ENCODE measurements at regions not wholly inside any gene's neighbourhood (a gene's known extent, or its start where the extent isn't known, plus 50 kb on each side); places are given as distances from the start of the nearest gene placed in this dataset.

DNA sequence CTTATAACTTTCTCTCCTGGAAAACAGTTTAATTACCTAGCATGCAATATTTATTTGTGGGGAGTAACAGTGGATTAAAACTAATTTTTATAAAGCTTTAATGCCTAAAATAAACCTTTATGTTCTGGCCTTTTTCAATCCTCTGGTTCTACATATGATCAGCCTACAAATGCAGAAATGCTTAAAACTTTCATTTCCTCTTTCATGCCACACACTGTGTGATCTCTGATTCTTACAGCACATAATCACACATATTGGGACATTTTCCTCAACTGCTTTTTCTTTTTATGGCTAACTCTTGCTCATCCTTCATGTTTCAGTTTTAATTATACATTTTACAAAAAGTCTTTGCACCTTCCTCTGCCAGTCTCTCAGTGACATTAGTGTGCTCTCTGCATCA, 910.8 kb upstream of the SLITRK6 start:
- TF ChIP-seq NFIC (IDR thresholded peaks at IDR 0.05) (no peak), CREB1 (IDR thresholded peaks at IDR 0.05; ENCODE audit: low read depth) (no peak), CEBPB (IDR thresholded peaks at IDR 0.05) (no peak), TAF1 (IDR thresholded peaks at IDR 0.05; ENCODE audit: low read depth) (no peak)

DNA sequence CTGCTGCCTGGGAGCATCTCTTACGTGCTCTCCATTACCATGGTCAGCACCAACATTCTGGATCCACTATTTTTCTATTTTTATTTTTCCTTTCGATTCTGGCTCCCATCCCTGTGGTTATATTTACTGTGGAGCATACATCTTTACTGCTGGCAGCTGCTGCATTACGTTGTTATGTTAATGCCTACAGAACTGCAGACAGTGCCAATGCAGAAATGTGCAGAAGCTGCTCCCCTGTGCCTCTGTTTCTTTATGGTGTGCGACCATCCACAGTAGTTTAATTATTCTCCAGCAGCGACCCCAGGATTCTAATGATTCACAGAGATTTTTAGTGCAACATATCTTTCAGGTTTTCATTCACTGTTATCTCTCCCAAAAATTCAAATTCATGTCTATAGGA, 911.7 kb upstream of the SLITRK6 start:
- TF ChIP-seq YY1 (IDR thresholded peaks at IDR 0.05; ENCODE audit: low read depth) (no peak), EGR1 (IDR thresholded peaks at IDR 0.05) (no peak), RAD21 (IDR thresholded peaks at IDR 0.05; ENCODE audit: low read depth) (no peak), TAF1 (IDR thresholded peaks at IDR 0.05; ENCODE audit: low read depth) (no peak), EP300 (IDR thresholded peaks at IDR 0.05; ENCODE audit: borderline replicate concordance) (no peak), TEAD4 (IDR thresholded peaks at IDR 0.05) (no peak), FOXM1 (IDR thresholded peaks at IDR 0.05; ENCODE audit: borderline replicate concordance, low read depth) (no peak), CEBPB (IDR thresholded peaks at IDR 0.05) (no peak)

DNA sequence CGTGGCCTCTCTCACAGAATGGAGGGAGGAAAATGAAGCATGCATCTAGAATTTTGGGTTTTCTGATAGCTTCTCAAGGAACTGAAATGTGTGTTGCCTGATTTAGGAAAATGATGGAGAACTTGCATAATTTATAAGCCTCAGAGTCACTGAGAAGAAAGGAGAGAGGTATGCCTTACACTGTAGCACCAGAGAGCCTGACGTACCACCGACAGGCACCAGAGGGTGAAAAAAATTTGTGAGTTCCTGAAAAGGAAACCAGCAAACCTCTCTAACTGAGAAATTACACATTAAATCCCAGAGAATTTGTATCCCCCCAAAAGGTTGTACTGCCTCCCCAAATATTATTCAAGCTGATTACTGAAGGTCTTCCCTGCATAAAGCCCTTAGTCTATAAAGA, 915.3 kb upstream of the SLITRK6 start:
- no peak for TF ChIP-seq RAD21 (IDR thresholded peaks at IDR 0.05; ENCODE audit: low read depth)
- no peak for TF ChIP-seq YY1 (IDR thresholded peaks at IDR 0.05; ENCODE audit: low read depth)
- TF ChIP-seq, protein P1, sequence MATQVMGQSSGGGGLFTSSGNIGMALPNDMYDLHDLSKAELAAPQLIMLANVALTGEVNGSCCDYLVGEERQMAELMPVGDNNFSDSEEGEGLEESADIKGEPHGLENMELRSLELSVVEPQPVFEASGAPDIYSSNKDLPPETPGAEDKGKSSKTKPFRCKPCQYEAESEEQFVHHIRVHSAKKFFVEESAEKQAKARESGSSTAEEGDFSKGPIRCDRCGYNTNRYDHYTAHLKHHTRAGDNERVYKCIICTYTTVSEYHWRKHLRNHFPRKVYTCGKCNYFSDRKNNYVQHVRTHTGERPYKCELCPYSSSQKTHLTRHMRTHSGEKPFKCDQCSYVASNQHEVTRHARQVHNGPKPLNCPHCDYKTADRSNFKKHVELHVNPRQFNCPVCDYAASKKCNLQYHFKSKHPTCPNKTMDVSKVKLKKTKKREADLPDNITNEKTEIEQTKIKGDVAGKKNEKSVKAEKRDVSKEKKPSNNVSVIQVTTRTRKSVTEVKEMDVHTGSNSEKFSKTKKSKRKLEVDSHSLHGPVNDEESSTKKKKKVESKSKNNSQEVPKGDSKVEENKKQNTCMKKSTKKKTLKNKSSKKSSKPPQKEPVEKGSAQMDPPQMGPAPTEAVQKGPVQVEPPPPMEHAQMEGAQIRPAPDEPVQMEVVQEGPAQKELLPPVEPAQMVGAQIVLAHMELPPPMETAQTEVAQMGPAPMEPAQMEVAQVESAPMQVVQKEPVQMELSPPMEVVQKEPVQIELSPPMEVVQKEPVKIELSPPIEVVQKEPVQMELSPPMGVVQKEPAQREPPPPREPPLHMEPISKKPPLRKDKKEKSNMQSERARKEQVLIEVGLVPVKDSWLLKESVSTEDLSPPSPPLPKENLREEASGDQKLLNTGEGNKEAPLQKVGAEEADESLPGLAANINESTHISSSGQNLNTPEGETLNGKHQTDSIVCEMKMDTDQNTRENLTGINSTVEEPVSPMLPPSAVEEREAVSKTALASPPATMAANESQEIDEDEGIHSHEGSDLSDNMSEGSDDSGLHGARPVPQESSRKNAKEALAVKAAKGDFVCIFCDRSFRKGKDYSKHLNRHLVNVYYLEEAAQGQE (IDR thresholded peaks at IDR 0.05; ENCODE audit: low read depth): no peak
- TF ChIP-seq, protein P2, sequence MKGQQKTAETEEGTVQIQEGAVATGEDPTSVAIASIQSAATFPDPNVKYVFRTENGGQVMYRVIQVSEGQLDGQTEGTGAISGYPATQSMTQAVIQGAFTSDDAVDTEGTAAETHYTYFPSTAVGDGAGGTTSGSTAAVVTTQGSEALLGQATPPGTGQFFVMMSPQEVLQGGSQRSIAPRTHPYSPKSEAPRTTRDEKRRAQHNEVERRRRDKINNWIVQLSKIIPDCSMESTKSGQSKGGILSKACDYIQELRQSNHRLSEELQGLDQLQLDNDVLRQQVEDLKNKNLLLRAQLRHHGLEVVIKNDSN (IDR thresholded peaks at IDR 0.05): no peak
- TF ChIP-seq NFIC (IDR thresholded peaks at IDR 0.05): no peak
- TF ChIP-seq TAF1 (IDR thresholded peaks at IDR 0.05; ENCODE audit: low read depth): no peak
- TF ChIP-seq EP300 (IDR thresholded peaks at IDR 0.05; ENCODE audit: borderline replicate concordance): no peak
- no peak for TF ChIP-seq EGR1 (IDR thresholded peaks at IDR 0.05)
- TF ChIP-seq CREB1 (IDR thresholded peaks at IDR 0.05; ENCODE audit: low read depth): no peak
- TF ChIP-seq TEAD4 (IDR thresholded peaks at IDR 0.05): no peak
- no peak for TF ChIP-seq TCF12 (IDR thresholded peaks at IDR 0.05; ENCODE audit: low read depth)

DNA sequence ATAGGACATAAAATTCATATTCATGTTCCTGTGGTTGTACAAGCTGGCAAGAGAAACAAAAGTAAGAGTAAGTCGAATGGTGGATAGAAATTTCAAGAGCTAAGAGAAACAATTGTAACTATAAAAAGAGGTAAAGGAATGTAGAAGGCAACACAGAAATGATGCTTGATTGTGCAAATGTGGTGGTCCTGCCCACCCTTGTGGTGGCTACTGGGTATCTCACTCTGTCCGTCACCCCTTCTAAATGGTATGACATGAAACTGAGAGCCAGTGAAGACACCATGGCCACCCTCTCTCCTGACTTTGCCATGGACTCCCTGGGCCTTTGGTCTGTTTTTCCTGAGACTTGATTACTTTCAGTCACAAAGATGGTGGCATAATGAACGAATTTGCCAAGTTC, 925.9 kb upstream of the SLITRK6 start:
- no peak for TF ChIP-seq TAF1 (IDR thresholded peaks at IDR 0.05; ENCODE audit: low read depth)
- TF ChIP-seq ZBTB7A (IDR thresholded peaks at IDR 0.05; ENCODE audit: low read depth): no peak
- TF ChIP-seq EP300 (IDR thresholded peaks at IDR 0.05; ENCODE audit: borderline replicate concordance): no peak
- TF ChIP-seq CREB1 (IDR thresholded peaks at IDR 0.05; ENCODE audit: low read depth): no peak
- TF ChIP-seq CEBPB (IDR thresholded peaks at IDR 0.05): no peak
- TF ChIP-seq EGR1 (IDR thresholded peaks at IDR 0.05): no peak
- TF ChIP-seq RAD21 (IDR thresholded peaks at IDR 0.05; ENCODE audit: low read depth): peak; percentile 27
- TF ChIP-seq, protein P3, sequence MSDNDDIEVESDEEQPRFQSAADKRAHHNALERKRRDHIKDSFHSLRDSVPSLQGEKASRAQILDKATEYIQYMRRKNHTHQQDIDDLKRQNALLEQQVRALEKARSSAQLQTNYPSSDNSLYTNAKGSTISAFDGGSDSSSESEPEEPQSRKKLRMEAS (IDR thresholded peaks at IDR 0.05): no peak

DNA sequence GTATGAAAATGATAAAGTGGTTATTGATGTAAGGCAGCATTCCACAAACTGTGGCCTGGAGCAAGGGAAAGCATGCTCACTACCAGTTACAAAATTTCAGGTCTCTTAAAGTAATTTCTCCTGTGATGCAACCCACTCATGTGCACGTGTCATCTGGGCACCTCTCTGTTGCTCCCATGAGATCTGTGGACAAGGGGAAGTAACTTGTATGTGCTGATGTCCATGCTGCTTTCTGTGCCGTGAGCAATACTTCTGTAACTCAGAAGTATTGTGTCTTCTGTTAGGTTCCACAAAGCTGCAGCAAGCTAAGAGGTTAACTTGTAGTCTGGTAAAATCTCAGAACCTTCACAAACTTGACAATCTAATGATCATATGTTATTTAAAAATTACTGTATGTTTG, 930.0 kb upstream of the SLITRK6 start:
- TF ChIP-seq, protein P3 (IDR thresholded peaks at IDR 0.05): no peak
- TF ChIP-seq TCF12 (IDR thresholded peaks at IDR 0.05; ENCODE audit: low read depth) (no peak), YY1 (IDR thresholded peaks at IDR 0.05; ENCODE audit: low read depth) (no peak), TAF1 (IDR thresholded peaks at IDR 0.05; ENCODE audit: low read depth) (no peak), ZBTB7A (IDR thresholded peaks at IDR 0.05; ENCODE audit: low read depth) (no peak), EP300 (IDR thresholded peaks at IDR 0.05; ENCODE audit: borderline replicate concordance) (no peak), CEBPB (IDR thresholded peaks at IDR 0.05) (no peak), FOXM1 (IDR thresholded peaks at IDR 0.05; ENCODE audit: borderline replicate concordance, low read depth) (no peak), TEAD4 (IDR thresholded peaks at IDR 0.05) (no peak), NFIC (IDR thresholded peaks at IDR 0.05) (no peak), CREB1 (IDR thresholded peaks at IDR 0.05; ENCODE audit: low read depth) (no peak), RAD21 (IDR thresholded peaks at IDR 0.05; ENCODE audit: low read depth) (no peak), EGR1 (IDR thresholded peaks at IDR 0.05) (no peak)
- TF ChIP-seq, protein P1 (IDR thresholded peaks at IDR 0.05; ENCODE audit: low read depth): no peak
- TF ChIP-seq, protein P2 (IDR thresholded peaks at IDR 0.05): no peak

DNA sequence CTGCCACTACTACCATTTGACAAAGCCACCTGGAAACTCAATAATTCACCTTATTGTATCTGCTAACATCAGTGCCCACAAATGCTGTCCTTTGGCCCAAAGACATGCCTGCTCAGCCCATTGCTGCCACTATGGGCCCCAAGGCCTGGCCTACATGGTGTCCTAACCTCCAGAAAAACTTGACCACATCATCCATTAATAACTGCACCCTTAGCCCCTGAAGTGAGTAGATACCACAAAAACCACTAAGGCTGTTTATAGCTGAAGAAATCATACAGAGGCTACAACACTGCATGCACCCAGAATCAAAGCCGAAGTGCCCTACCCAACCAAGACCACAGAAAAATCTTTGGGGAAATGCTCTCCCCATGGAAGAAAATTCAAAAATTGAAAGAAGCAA, 932.8 kb upstream of the SLITRK6 start:
- TF ChIP-seq TAF1 (IDR thresholded peaks at IDR 0.05; ENCODE audit: low read depth): no peak
- no peak for TF ChIP-seq EGR1 (IDR thresholded peaks at IDR 0.05)
- no peak for TF ChIP-seq FOXM1 (IDR thresholded peaks at IDR 0.05; ENCODE audit: borderline replicate concordance, low read depth)
- TF ChIP-seq, protein P1 (IDR thresholded peaks at IDR 0.05; ENCODE audit: low read depth): no peak
- TF ChIP-seq, protein P3 (IDR thresholded peaks at IDR 0.05): no peak
- no peak for TF ChIP-seq NFIC (IDR thresholded peaks at IDR 0.05)
- TF ChIP-seq CREB1 (IDR thresholded peaks at IDR 0.05; ENCODE audit: low read depth): no peak
- TF ChIP-seq ZBTB7A (IDR thresholded peaks at IDR 0.05; ENCODE audit: low read depth): no peak
- no peak for TF ChIP-seq TCF12 (IDR thresholded peaks at IDR 0.05; ENCODE audit: low read depth)
- TF ChIP-seq RAD21 (IDR thresholded peaks at IDR 0.05; ENCODE audit: low read depth): no peak
- TF ChIP-seq, protein P2 (IDR thresholded peaks at IDR 0.05): no peak
- no peak for TF ChIP-seq EP300 (IDR thresholded peaks at IDR 0.05; ENCODE audit: borderline replicate concordance)
- TF ChIP-seq CEBPB (IDR thresholded peaks at IDR 0.05): no peak
- no peak for TF ChIP-seq TEAD4 (IDR thresholded peaks at IDR 0.05)
- TF ChIP-seq YY1 (IDR thresholded peaks at IDR 0.05; ENCODE audit: low read depth): no peak

All from Ishikawa (cell line).